ENCODE measurements at regions not wholly inside any gene's neighbourhood (a gene's known extent, or its start where the extent isn't known, plus 50 kb on each side); places are given as distances from the start of the nearest gene placed in this dataset.
"Not testable (repeated sequence)": the region's sequence is repeated elsewhere in the genome, so short reads cannot be mapped to it uniquely, and the experiment has no call there.

- no peak for DNase-seq (ENCODE audit: low read depth)
Observed at GRCh38 chr2:53490659-53491058, 276.9 kb upstream of the CHAC2 start.

GRCh38 chr2:53486185-53486899 is 281.3 kb upstream of the CHAC2 start:
- DNase-seq (ENCODE audit: low read depth): not testable (repeated sequence)

- no peak for DNase-seq (ENCODE audit: low read depth)
Observed at GRCh38 chr2:53485021-53485728, 282.4 kb upstream of the CHAC2 start.

GRCh38 chr2:53484531-53484930 is 283.1 kb upstream of the CHAC2 start:
- no peak for DNase-seq (ENCODE audit: low read depth)

- DNase-seq (ENCODE audit: low read depth): no peak
Observed at GRCh38 chr2:53477517-53477916, 290.1 kb upstream of the CHAC2 start.

GRCh38 chr2:53476834-53477233 is 290.8 kb upstream of the CHAC2 start:
- no peak for DNase-seq (ENCODE audit: low read depth)

GRCh38 chr2:53475766-53476165 is 291.8 kb upstream of the CHAC2 start:
- no peak for DNase-seq (ENCODE audit: low read depth)

GRCh38 chr2:53475321-53475720 is 292.3 kb upstream of the CHAC2 start:
- no peak for DNase-seq (ENCODE audit: low read depth)

GRCh38 chr2:53474914-53475313 is 292.7 kb upstream of the CHAC2 start:
- DNase-seq (ENCODE audit: low read depth): no peak

- no peak for DNase-seq (ENCODE audit: low read depth)
Observed at GRCh38 chr2:53473775-53474311, 293.8 kb upstream of the CHAC2 start.

- no peak for DNase-seq (ENCODE audit: low read depth)
Observed at GRCh38 chr2:53473236-53473635, 294.4 kb upstream of the CHAC2 start.

- DNase-seq (ENCODE audit: low read depth): no peak
Observed at GRCh38 chr2:53467467-53468180, 300.0 kb upstream of the CHAC2 start.

GRCh38 chr2:53463806-53464726 is 303.5 kb upstream of the CHAC2 start:
- DNase-seq (ENCODE audit: low read depth): no peak

- no peak for DNase-seq (ENCODE audit: low read depth)
Observed at GRCh38 chr2:53460937-53461336, 306.7 kb upstream of the CHAC2 start.

- peak; percentile 12 for DNase-seq (ENCODE audit: low read depth)
Observed at GRCh38 chr2:53460347-53460746, 307.3 kb upstream of the CHAC2 start.

GRCh38 chr2:53455094-53455493 is 312.5 kb upstream of the CHAC2 start:
- DNase-seq (ENCODE audit: low read depth): no peak

- peak; percentile 17 for DNase-seq (ENCODE audit: low read depth)
Observed at GRCh38 chr2:53452957-53453748, 314.5 kb upstream of the CHAC2 start.

GRCh38 chr2:53452400-53452799 is 315.2 kb upstream of the CHAC2 start:
- DNase-seq (ENCODE audit: low read depth): no peak

GRCh38 chr2:53450923-53451322 is 316.7 kb upstream of the CHAC2 start:
- no peak for DNase-seq (ENCODE audit: low read depth)

- DNase-seq (ENCODE audit: low read depth): peak; percentile 56
Observed at GRCh38 chr2:53448591-53448990, 319.0 kb upstream of the CHAC2 start.

- no peak for DNase-seq (ENCODE audit: low read depth)
Observed at GRCh38 chr2:53448086-53448485, 319.5 kb upstream of the CHAC2 start.
